Daoy (cell line): ENCODE measurements at regions not wholly inside any gene's neighbourhood (a gene's known extent, or its start where the extent isn't known, plus 50 kb on each side); places are given as distances from the start of the nearest gene placed in this dataset.

Experiments
- DNase-seq: peaks from one replicate; pipeline ENCODE4 v3.0.0-alpha.2; 2015; ENCODE audit warnings: low read depth

GRCh38 chr17:71959154-71959553, 161.7 kb upstream of the SOX9 start:
- DNase-seq, result no peak

GRCh38 chr17:71963351-71963750, 157.5 kb upstream of the SOX9 start:
- no peak for DNase-seq

GRCh38 chr17:71963791-71964190, 157.0 kb upstream of the SOX9 start:
- DNase-seq, result no peak

- DNase-seq, result no peak
Measured at GRCh38 chr17:71964559-71964958, 156.3 kb upstream of the SOX9 start.

GRCh38 chr17:71966055-71966454, 154.8 kb upstream of the SOX9 start:
- DNase-seq, result no peak

- peak; percentile 13 for DNase-seq
Measured at GRCh38 chr17:71966459-71967313, 154.1 kb upstream of the SOX9 start.

- no peak for DNase-seq
Measured at GRCh38 chr17:71969500-71969899, 151.3 kb upstream of the SOX9 start.

- peak; percentile 55 for DNase-seq
Measured at GRCh38 chr17:71970312-71970711, 150.5 kb upstream of the SOX9 start.

- DNase-seq, result no peak
Measured at GRCh38 chr17:71974051-71974450, 146.8 kb upstream of the SOX9 start.

GRCh38 chr17:71975331-71975801, 145.5 kb upstream of the SOX9 start:
- peak; percentile 66 for DNase-seq

- peak; percentile 95 for DNase-seq
Measured at GRCh38 chr17:71976011-71976649, 144.7 kb upstream of the SOX9 start.

- DNase-seq, result no peak
Measured at GRCh38 chr17:71978435-71978834, 142.4 kb upstream of the SOX9 start.

GRCh38 chr17:71980171-71980570, 140.6 kb upstream of the SOX9 start:
- no peak for DNase-seq

GRCh38 chr17:71983828-71984227, 137.0 kb upstream of the SOX9 start:
- no peak for DNase-seq

- no peak for DNase-seq
Measured at GRCh38 chr17:71985111-71986039, 135.4 kb upstream of the SOX9 start.

- peak; percentile 28 for DNase-seq
Measured at GRCh38 chr17:71986886-71987285, 133.9 kb upstream of the SOX9 start.

GRCh38 chr17:71987634-71988033, 133.2 kb upstream of the SOX9 start:
- DNase-seq, result peak; percentile 50

- no peak for DNase-seq
Measured at GRCh38 chr17:71989117-71989516, 131.7 kb upstream of the SOX9 start.

- no peak for DNase-seq
Measured at GRCh38 chr17:71993363-71993762, 127.5 kb upstream of the SOX9 start.

- DNase-seq, result no peak
Measured at GRCh38 chr17:71995590-71995989, 125.2 kb upstream of the SOX9 start.

- no peak for DNase-seq
Measured at GRCh38 chr17:72004011-72004427, 116.8 kb upstream of the SOX9 start.
